ENCODE measurements at regions not wholly inside any gene's neighbourhood (a gene's known extent, or its start where the extent isn't known, plus 50 kb on each side); places are given as distances from the start of the nearest gene placed in this dataset.

DNA sequence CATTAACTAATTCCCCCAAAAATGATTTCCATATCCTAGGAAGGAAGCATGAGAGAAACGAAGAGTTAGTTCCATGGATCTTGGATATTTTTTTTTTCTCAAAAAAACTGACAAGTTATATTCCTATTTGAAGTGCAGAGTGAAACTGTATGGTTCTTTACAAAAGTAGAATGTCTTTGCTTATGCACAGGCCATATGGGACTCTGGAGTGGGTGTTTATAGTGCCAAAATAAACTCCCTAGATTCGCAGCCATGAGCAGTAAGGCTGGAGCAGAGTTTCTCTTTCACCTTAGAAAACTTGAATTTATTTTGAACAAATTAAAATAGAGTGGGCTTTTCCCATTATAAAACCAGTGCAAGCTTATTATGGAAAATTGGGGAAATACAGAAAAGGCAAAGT is 239.7 kb downstream of the PDCD6IP start:
- TF ChIP-seq, protein P1, sequence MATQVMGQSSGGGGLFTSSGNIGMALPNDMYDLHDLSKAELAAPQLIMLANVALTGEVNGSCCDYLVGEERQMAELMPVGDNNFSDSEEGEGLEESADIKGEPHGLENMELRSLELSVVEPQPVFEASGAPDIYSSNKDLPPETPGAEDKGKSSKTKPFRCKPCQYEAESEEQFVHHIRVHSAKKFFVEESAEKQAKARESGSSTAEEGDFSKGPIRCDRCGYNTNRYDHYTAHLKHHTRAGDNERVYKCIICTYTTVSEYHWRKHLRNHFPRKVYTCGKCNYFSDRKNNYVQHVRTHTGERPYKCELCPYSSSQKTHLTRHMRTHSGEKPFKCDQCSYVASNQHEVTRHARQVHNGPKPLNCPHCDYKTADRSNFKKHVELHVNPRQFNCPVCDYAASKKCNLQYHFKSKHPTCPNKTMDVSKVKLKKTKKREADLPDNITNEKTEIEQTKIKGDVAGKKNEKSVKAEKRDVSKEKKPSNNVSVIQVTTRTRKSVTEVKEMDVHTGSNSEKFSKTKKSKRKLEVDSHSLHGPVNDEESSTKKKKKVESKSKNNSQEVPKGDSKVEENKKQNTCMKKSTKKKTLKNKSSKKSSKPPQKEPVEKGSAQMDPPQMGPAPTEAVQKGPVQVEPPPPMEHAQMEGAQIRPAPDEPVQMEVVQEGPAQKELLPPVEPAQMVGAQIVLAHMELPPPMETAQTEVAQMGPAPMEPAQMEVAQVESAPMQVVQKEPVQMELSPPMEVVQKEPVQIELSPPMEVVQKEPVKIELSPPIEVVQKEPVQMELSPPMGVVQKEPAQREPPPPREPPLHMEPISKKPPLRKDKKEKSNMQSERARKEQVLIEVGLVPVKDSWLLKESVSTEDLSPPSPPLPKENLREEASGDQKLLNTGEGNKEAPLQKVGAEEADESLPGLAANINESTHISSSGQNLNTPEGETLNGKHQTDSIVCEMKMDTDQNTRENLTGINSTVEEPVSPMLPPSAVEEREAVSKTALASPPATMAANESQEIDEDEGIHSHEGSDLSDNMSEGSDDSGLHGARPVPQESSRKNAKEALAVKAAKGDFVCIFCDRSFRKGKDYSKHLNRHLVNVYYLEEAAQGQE (IDR thresholded peaks at IDR 0.05; ENCODE audit: borderline replicate concordance): no peak
- no peak for TF ChIP-seq CTCF (IDR thresholded peaks at IDR 0.05; ENCODE audit: poor library complexity, severe bottlenecking)

All from neural cell (in vitro differentiated cells).